ENCODE measurements at regions not wholly inside any gene's neighbourhood (a gene's known extent, or its start where the extent isn't known, plus 50 kb on each side); places are given as distances from the start of the nearest gene placed in this dataset.

GRCh38 chr18:28313602-28314001 is 136.7 kb upstream of the CDH2 start:
- DNase-seq (ENCODE audit: low spot score): no peak
- no peak overlapping the region for H3K4me3 Mint-ChIP-seq (ENCODE audit: unreplicated experiment)
- no peaks in the 10 kb centered on the region for H3K36me3 Mint-ChIP-seq (ENCODE audit: low read depth)
- H3K9me3 Mint-ChIP-seq (ENCODE audit: low read depth): no peaks in the 10 kb centered on the region
- peaks cover 11% of the 10 kb centered on the region for H3K27me3 Mint-ChIP-seq (ENCODE audit: low read depth)
- no peaks in the 10 kb centered on the region for H3K4me1 Mint-ChIP-seq (ENCODE audit: low read depth)
- TF ChIP-seq CTCF (IDR thresholded peaks at IDR 0.05): no peak
- H3K27ac Mint-ChIP-seq (ENCODE audit: unreplicated experiment): no peak overlapping the region

- H3K9me3 Mint-ChIP-seq (ENCODE audit: low read depth): no peaks in the 10 kb centered on the region
- no peak for TF ChIP-seq CTCF (IDR thresholded peaks at IDR 0.05)
- no peak overlapping the region for H3K27ac Mint-ChIP-seq (ENCODE audit: unreplicated experiment)
- no peaks in the 10 kb centered on the region for H3K27me3 Mint-ChIP-seq (ENCODE audit: low read depth)
- no peak overlapping the region for H3K4me3 Mint-ChIP-seq (ENCODE audit: unreplicated experiment)
- no peak for DNase-seq (ENCODE audit: low spot score)
- H3K4me1 Mint-ChIP-seq (ENCODE audit: low read depth): peaks cover 3% of the 10 kb centered on the region
- no peaks in the 10 kb centered on the region for H3K36me3 Mint-ChIP-seq (ENCODE audit: low read depth)
Observed at GRCh38 chr18:28288784-28289183, 111.9 kb upstream of the CDH2 start.

GRCh38 chr18:28287146-28287545 is 110.2 kb upstream of the CDH2 start:
- Mint-ChIP-seq H3K27me3 (ENCODE audit: low read depth) (no peaks in the 10 kb centered on the region), H3K4me3 (ENCODE audit: unreplicated experiment) (no peak overlapping the region), H3K36me3 (ENCODE audit: low read depth) (no peaks in the 10 kb centered on the region), H3K4me1 (ENCODE audit: low read depth) (peaks cover 3% of the 10 kb centered on the region), H3K9me3 (ENCODE audit: low read depth) (no peaks in the 10 kb centered on the region), H3K27ac (ENCODE audit: unreplicated experiment) (no peak overlapping the region)
- DNase-seq (ENCODE audit: low spot score): no peak
- no peak for TF ChIP-seq CTCF (IDR thresholded peaks at IDR 0.05)

- H3K36me3 Mint-ChIP-seq (ENCODE audit: low read depth): no peaks in the 10 kb centered on the region
- H3K9me3 Mint-ChIP-seq (ENCODE audit: low read depth): no peaks in the 10 kb centered on the region
- TF ChIP-seq CTCF (IDR thresholded peaks at IDR 0.05): no peak
- no peak for DNase-seq (ENCODE audit: low spot score)
- H3K27ac Mint-ChIP-seq (ENCODE audit: unreplicated experiment): no peak overlapping the region
- no peak overlapping the region for H3K4me3 Mint-ChIP-seq (ENCODE audit: unreplicated experiment)
- H3K4me1 Mint-ChIP-seq (ENCODE audit: low read depth): peaks cover 3% of the 10 kb centered on the region
- H3K27me3 Mint-ChIP-seq (ENCODE audit: low read depth): no peaks in the 10 kb centered on the region
Observed at GRCh38 chr18:28284132-28284531, 107.2 kb upstream of the CDH2 start.

- Mint-ChIP-seq H3K9me3 (ENCODE audit: low read depth) (no peaks in the 10 kb centered on the region), H3K27ac (ENCODE audit: unreplicated experiment) (no peak overlapping the region), H3K4me1 (ENCODE audit: low read depth) (peaks cover 3% of the 10 kb centered on the region), H3K4me3 (ENCODE audit: unreplicated experiment) (no peak overlapping the region), H3K27me3 (ENCODE audit: low read depth) (no peaks in the 10 kb centered on the region), H3K36me3 (ENCODE audit: low read depth) (no peaks in the 10 kb centered on the region)
- no peak for DNase-seq (ENCODE audit: low spot score)
- TF ChIP-seq CTCF (IDR thresholded peaks at IDR 0.05): no peak
Observed at GRCh38 chr18:28281400-28281799, 104.5 kb upstream of the CDH2 start.
